GM12801 (cell line): ENCODE measurements at regions not wholly inside any gene's neighbourhood (a gene's known extent, or its start where the extent isn't known, plus 50 kb on each side); places are given as distances from the start of the nearest gene placed in this dataset.

Source experiments
- TF ChIP-seq, protein P1 (sequence below): IDR thresholded peaks from one replicate; pipeline ENCODE4 v1.5.1; 2011; ENCODE audit warnings: control low read depth; ENCODE audit not compliant: insufficient read length; ENCODE audit errors: extremely low read depth

DNA sequence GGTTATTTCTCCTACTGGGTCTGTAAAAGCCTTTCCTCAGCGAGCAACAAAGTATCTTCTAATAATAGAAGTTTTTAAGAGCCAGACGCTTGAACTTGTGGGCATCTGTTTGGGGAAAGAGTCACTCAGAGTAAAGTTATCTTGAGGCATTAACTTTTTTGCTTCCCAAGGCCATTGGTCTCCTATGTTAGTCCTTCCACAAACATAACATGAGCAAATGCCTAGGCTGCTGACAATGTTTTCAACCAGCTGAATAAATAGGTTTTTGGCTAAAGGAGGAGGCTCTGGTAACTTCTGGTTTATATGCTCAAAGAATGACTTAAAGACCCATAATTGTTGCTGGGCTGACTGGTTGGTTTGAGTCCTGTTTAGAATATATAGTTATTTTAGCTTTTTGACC is 213.5 kb upstream of the SYNCRIP start:
- TF ChIP-seq, protein P1, sequence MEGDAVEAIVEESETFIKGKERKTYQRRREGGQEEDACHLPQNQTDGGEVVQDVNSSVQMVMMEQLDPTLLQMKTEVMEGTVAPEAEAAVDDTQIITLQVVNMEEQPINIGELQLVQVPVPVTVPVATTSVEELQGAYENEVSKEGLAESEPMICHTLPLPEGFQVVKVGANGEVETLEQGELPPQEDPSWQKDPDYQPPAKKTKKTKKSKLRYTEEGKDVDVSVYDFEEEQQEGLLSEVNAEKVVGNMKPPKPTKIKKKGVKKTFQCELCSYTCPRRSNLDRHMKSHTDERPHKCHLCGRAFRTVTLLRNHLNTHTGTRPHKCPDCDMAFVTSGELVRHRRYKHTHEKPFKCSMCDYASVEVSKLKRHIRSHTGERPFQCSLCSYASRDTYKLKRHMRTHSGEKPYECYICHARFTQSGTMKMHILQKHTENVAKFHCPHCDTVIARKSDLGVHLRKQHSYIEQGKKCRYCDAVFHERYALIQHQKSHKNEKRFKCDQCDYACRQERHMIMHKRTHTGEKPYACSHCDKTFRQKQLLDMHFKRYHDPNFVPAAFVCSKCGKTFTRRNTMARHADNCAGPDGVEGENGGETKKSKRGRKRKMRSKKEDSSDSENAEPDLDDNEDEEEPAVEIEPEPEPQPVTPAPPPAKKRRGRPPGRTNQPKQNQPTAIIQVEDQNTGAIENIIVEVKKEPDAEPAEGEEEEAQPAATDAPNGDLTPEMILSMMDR: no peak

- TF ChIP-seq, protein P1: no peak
Observed at GRCh38 chr6:85828973-85829372, 186.3 kb upstream of the SYNCRIP start.

GRCh38 chr6:85826997-85827396 is 184.3 kb upstream of the SYNCRIP start:
- TF ChIP-seq, protein P1: no peak

DNA sequence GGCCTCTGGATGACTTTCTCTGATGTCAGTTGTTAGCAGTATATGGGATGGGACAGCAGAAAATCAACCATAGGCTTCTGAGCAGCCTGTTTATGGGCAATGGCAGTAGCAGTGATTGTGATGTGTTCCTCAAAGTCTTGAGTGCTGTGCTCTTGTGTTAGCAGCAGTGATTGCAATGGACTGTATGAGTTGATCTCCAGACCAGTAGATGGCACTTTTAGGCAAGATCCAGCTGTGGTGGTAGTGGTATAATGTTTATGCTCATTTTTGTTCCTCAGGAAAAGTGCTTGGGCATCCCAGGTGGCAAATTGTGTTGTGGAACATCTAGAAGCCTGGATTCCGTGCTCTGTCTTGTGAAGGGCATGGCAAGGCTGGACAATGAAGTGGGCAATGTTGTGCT is 181.6 kb upstream of the SYNCRIP start:
- TF ChIP-seq, protein P1: no peak

- TF ChIP-seq, protein P1: no peak
Observed at GRCh38 chr6:85810558-85810957, 167.9 kb upstream of the SYNCRIP start.

GRCh38 chr6:85803721-85804120 is 161.0 kb upstream of the SYNCRIP start:
- TF ChIP-seq, protein P1: no peak

DNA sequence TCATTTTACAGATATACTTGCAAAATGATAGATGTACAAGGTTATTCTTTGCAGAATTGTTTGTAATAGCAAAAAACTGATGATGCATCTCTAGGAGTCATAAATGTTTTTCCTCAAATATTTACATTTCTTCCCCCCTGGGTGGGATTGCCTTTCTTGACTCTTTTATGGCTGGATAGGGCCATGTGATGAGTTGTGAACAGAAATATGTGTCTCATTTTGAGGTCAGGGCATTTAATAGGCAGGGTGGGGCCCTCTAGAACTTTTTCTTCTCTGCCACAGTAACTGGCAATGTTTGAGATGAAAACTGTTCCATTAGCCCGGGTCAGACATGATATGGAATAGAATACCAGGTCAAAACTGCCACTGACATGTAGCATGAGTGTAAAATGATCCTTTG is 159.5 kb upstream of the SYNCRIP start:
- TF ChIP-seq, protein P1: no peak
